Fibroblast of pulmonary artery (primary cell): ENCODE measurements at regions not wholly inside any gene's neighbourhood (a gene's known extent, or its start where the extent isn't known, plus 50 kb on each side); places are given as distances from the start of the nearest gene placed in this dataset.

Source experiments
- DNase-seq: peaks from one replicate; pipeline ENCODE4 v3.0.0-alpha.2; 2010; ENCODE audit warnings: low read depth
- H3K4me3 ChIP-seq: replicated peaks from 2 replicates; pipeline ENCODE4 v1.5.1; 2011; ENCODE audit warnings: low read depth, mild to moderate bottlenecking, control low read depth, low read length, moderate library complexity
- CTCF ChIP-seq: IDR thresholded peaks from 2 replicates; pipeline ENCODE4 v1.5.1; 2011; ENCODE audit warnings: mild to moderate bottlenecking, control low read depth, low read length, inconsistent platforms; ENCODE audit errors: missing control alignments

GRCh38 chrX:38864165-38864564 lies 62.9 kb downstream of the MID1IP1 start:
- H3K4me3 ChIP-seq, result no peak overlapping the region
- peak; percentile 35 for DNase-seq
- no peak for TF ChIP-seq CTCF

- DNase-seq, result no peak
- no peak for TF ChIP-seq CTCF
Observed at GRCh38 chrX:38868321-38868720, 67.1 kb downstream of the MID1IP1 start.

GRCh38 chrX:38868941-38869401 lies 67.7 kb downstream of the MID1IP1 start:
- H3K4me3 ChIP-seq, result no peak overlapping the region
- peak; percentile 79 for DNase-seq
- no peak for TF ChIP-seq CTCF

More at GRCh38 chrX:38868321-38868720, 67.1 kb downstream of the MID1IP1 start:
- H3K4me3 ChIP-seq, result no peak overlapping the region

- TF ChIP-seq CTCF, result no peak
- H3K4me3 ChIP-seq, result no peak overlapping the region
- no peak for DNase-seq
Observed at GRCh38 chrX:38870361-38870895, 69.2 kb downstream of the MID1IP1 start.

GRCh38 chrX:38871129-38872029 lies 70.1 kb downstream of the MID1IP1 start:
- no peak overlapping the region for H3K4me3 ChIP-seq
- no peak for TF ChIP-seq CTCF
- DNase-seq, result no peak

- DNase-seq, result no peak
- no peak overlapping the region for H3K4me3 ChIP-seq
- TF ChIP-seq CTCF, result no peak
Observed at GRCh38 chrX:38877366-38877765, 76.1 kb downstream of the MID1IP1 start.
